Liver (tissue), 8 donors: ENCODE measurements at regions not wholly inside any gene's neighbourhood (a gene's known extent, or its start where the extent isn't known, plus 50 kb on each side); places are given as distances from the start of the nearest gene placed in this dataset.
"Not testable (repeated sequence)": the region's sequence is repeated elsewhere in the genome, so short reads cannot be mapped to it uniquely, and the experiment has no call there.

Experiments
- DNase-seq: peaks from one replicate; pipeline ENCODE4 v3.0.0-alpha.2; 2017; ENCODE audit warnings: low spot score
- H3K27ac ChIP-seq, 2 donors: one replicate each; pipeline ENCODE4 v1.7.0; 2013; ENCODE audit warnings: inconsistent platforms in 2 of 2, low read length in 2 of 2, control low read depth in 1 of 2, low read depth in 1 of 2, mild to moderate bottlenecking in 1 of 2
- H3K27me3 ChIP-seq, 4 donors: one replicate each; pipeline versions ENCODE4 v1.6.1 to v1.7.0; 2013; ENCODE audit warnings: low read length in 3 of 4, inconsistent platforms in 1 of 4, mild to moderate bottlenecking in 1 of 4, moderate library complexity in 1 of 4; ENCODE audit not compliant: control insufficient read depth in 4 of 4, insufficient read depth in 4 of 4
- H3K36me3 ChIP-seq, 4 donors: one replicate each; pipeline versions ENCODE4 v1.6.1 to v1.7.0; 2013; ENCODE audit warnings: low read length in 3 of 4, mild to moderate bottlenecking in 3 of 4, low read depth in 1 of 4, moderate library complexity in 1 of 4; ENCODE audit not compliant: control insufficient read depth in 4 of 4, insufficient read depth in 3 of 4
- H3K4me1 ChIP-seq, 4 donors: one replicate each; pipeline versions ENCODE4 v1.6.1 to v1.7.0; 2013; ENCODE audit warnings: low read length in 3 of 4, mild to moderate bottlenecking in 3 of 4, moderate library complexity in 1 of 4; ENCODE audit not compliant: control insufficient read depth in 4 of 4, insufficient read depth in 4 of 4
- H3K4me3 ChIP-seq, 3 donors: one replicate each; pipeline versions ENCODE4 v1.6.1 to v1.7.0; 2013; ENCODE audit warnings: low read length in 3 of 3, control low read depth in 1 of 3, low read depth in 1 of 3, mild to moderate bottlenecking in 1 of 3
- H3K9ac ChIP-seq, 2 donors: one replicate each; pipeline ENCODE4 v1.7.0; 2013; ENCODE audit warnings: low read length in 2 of 2, mild to moderate bottlenecking in 2 of 2, moderate library complexity in 2 of 2, control low read depth in 1 of 2, low read depth in 1 of 2
- H3K9me3 ChIP-seq, 4 donors: one replicate each; pipeline versions ENCODE4 v1.6.1 to v1.7.0; 2013; ENCODE audit warnings: low read length in 3 of 4; ENCODE audit not compliant: control insufficient read depth in 4 of 4
- EGR1 ChIP-seq, 2 donors: IDR thresholded peaks; 2 replicates each; pipeline ENCODE4 v1.6.1; 2016 to 2018; ENCODE audit warnings: antibody characterized with exemption in 2 of 2, low read depth in 2 of 2
- FOXA1 ChIP-seq: IDR thresholded peaks from 2 replicates; pipeline ENCODE4 v1.6.1; 2016; ENCODE audit warnings: antibody characterized with exemption
- FOXA2 ChIP-seq: IDR thresholded peaks from 2 replicates; pipeline ENCODE4 v1.6.1; 2016; ENCODE audit warnings: antibody characterized with exemption
- GABPA ChIP-seq, 2 donors: IDR thresholded peaks in 1 of 2; conservative IDR thresholded peaks in 1 of 2; 2 replicates each; pipeline ENCODE4 v1.6.1; 2016; ENCODE audit warnings: antibody characterized with exemption in 2 of 2, mild to moderate bottlenecking in 1 of 2, moderate library complexity in 1 of 2
- HNF4A ChIP-seq, 2 donors: conservative IDR thresholded peaks; 2 replicates each; pipeline ENCODE4 v1.6.1; 2016; ENCODE audit warnings: antibody characterized with exemption in 2 of 2, mild to moderate bottlenecking in 2 of 2
- HNF4G ChIP-seq: IDR thresholded peaks from 2 replicates; pipeline ENCODE4 v1.6.1; 2016; ENCODE audit warnings: antibody characterized with exemption
- JUND ChIP-seq, 2 donors: IDR thresholded peaks; 2 replicates each; pipeline ENCODE4 v1.6.1; 2016; ENCODE audit warnings: antibody characterized with exemption in 2 of 2
- NR2F2 ChIP-seq: IDR thresholded peaks from 2 replicates; pipeline ENCODE4 v1.6.1; 2016; ENCODE audit warnings: antibody characterized with exemption
- RAD21 ChIP-seq, 2 donors: IDR thresholded peaks; 2 replicates each; pipeline ENCODE4 v1.6.1; 2016; ENCODE audit warnings: antibody characterized with exemption in 2 of 2, mild to moderate bottlenecking in 2 of 2
- RXRA ChIP-seq, 2 donors: IDR thresholded peaks; 2 replicates each; pipeline ENCODE4 v1.6.1; 2017 to 2018; ENCODE audit warnings: antibody characterized with exemption in 2 of 2, mild to moderate bottlenecking in 1 of 2
- SP1 ChIP-seq: IDR thresholded peaks from 2 replicates; pipeline ENCODE4 v1.6.1; 2018; ENCODE audit warnings: antibody characterized with exemption, mild to moderate bottlenecking
- TAF1 ChIP-seq: conservative IDR thresholded peaks from 2 replicates; pipeline ENCODE4 v1.6.1; 2016; ENCODE audit warnings: antibody characterized with exemption, mild to moderate bottlenecking
- YY1 ChIP-seq: IDR thresholded peaks from 2 replicates; pipeline ENCODE4 v1.6.1; 2016; ENCODE audit warnings: antibody characterized with exemption, mild to moderate bottlenecking
- WGBS: extraction: QIAGEN DNeasy Blood & Tissue Kit; methylation state at CpG from one replicate; pipeline ENCODE4 v1.1.7; 2013; 5-methylcytosine and 5-hydroxymethylcytosine counted together
- TF ChIP-seq, protein P1 (sequence below): IDR thresholded peaks from 2 replicates; pipeline ENCODE4 v1.6.1; 2016; ENCODE audit warnings: antibody characterized with exemption
- TF ChIP-seq, protein P2 (sequence below): fragments of 150-350 bp; IDR thresholded peaks from 2 replicates; pipeline ENCODE4 v1.5.1; 2017; ENCODE audit warnings: improper control_type of control experiment, low read depth, low read length; ENCODE audit not compliant: missing input control
- TF ChIP-seq, protein P3 (sequence below): IDR thresholded peaks from 2 replicates; pipeline ENCODE4 v1.6.1; 2016; ENCODE audit warnings: antibody characterized with exemption
- TF ChIP-seq, protein P4 (sequence below): IDR thresholded peaks from 2 replicates; pipeline ENCODE4 v1.6.1; 2016; ENCODE audit warnings: antibody characterized with exemption
- TF ChIP-seq, protein P5 (sequence below): IDR thresholded peaks from 2 replicates; pipeline ENCODE4 v1.6.1; 2016; ENCODE audit warnings: antibody characterized with exemption, mild to moderate bottlenecking
- donor health status: healthy.
- donor health status: healthy.
- donor health status: healthy.
- donor health status: healthy.
- donor health status: healthy.

DNA sequence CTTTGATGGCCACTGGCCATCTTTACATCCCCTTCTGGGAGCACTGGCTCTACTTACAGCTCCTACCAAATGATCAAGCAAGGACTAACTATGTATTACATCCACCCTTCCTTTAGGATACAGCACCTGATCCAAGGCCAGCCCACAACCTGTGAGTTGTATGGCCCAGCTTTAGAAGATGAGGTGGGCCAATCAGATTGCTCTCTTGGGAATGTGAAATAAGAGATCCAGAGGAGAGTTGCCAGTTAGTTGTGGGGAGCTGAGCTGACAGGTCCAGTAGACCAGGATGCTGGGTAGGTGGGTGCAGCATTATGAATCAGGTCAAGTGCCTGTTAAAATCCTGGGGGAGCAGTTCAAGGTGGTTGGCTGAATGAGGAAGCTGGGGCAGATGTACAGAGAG lies 111.5 kb downstream of the GNL3L start:
- no peaks in the 10 kb centered on the region for H3K36me3 ChIP-seq
- peak overlapping the region in 1 of 2 donors; percentile 32 for H3K27ac ChIP-seq
- peaks cover 0 to 2% (median 0%) of the 10 kb centered on the region in 4 donors for H3K27me3 ChIP-seq
- no peak overlapping the region for H3K4me3 ChIP-seq
- TF ChIP-seq NR2F2, result no peak
- no peak for TF ChIP-seq GABPA (IDR thresholded peaks at IDR 0.05 in 1 of 2, conservative IDR thresholded peaks at IDR 0.05 in 1 of 2)
- TF ChIP-seq JUND (IDR thresholded peaks at IDR 0.05), result no peak
- TF ChIP-seq HNF4A (conservative IDR thresholded peaks at IDR 0.05), result no peak
- TF ChIP-seq, protein P1, sequence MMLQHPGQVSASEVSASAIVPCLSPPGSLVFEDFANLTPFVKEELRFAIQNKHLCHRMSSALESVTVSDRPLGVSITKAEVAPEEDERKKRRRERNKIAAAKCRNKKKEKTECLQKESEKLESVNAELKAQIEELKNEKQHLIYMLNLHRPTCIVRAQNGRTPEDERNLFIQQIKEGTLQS, result no peak
- TF ChIP-seq, protein P2, sequence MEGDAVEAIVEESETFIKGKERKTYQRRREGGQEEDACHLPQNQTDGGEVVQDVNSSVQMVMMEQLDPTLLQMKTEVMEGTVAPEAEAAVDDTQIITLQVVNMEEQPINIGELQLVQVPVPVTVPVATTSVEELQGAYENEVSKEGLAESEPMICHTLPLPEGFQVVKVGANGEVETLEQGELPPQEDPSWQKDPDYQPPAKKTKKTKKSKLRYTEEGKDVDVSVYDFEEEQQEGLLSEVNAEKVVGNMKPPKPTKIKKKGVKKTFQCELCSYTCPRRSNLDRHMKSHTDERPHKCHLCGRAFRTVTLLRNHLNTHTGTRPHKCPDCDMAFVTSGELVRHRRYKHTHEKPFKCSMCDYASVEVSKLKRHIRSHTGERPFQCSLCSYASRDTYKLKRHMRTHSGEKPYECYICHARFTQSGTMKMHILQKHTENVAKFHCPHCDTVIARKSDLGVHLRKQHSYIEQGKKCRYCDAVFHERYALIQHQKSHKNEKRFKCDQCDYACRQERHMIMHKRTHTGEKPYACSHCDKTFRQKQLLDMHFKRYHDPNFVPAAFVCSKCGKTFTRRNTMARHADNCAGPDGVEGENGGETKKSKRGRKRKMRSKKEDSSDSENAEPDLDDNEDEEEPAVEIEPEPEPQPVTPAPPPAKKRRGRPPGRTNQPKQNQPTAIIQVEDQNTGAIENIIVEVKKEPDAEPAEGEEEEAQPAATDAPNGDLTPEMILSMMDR, result no peak
- TF ChIP-seq RAD21 (IDR thresholded peaks at IDR 0.05), result no peak
- TF ChIP-seq, protein P3, sequence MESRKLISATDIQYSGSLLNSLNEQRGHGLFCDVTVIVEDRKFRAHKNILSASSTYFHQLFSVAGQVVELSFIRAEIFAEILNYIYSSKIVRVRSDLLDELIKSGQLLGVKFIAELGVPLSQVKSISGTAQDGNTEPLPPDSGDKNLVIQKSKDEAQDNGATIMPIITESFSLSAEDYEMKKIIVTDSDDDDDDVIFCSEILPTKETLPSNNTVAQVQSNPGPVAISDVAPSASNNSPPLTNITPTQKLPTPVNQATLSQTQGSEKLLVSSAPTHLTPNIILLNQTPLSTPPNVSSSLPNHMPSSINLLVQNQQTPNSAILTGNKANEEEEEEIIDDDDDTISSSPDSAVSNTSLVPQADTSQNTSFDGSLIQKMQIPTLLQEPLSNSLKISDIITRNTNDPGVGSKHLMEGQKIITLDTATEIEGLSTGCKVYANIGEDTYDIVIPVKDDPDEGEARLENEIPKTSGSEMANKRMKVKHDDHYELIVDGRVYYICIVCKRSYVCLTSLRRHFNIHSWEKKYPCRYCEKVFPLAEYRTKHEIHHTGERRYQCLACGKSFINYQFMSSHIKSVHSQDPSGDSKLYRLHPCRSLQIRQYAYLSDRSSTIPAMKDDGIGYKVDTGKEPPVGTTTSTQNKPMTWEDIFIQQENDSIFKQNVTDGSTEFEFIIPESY, result no peak
- TF ChIP-seq, protein P4, sequence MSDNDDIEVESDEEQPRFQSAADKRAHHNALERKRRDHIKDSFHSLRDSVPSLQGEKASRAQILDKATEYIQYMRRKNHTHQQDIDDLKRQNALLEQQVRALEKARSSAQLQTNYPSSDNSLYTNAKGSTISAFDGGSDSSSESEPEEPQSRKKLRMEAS, result no peak
- no peak for TF ChIP-seq SP1
- TF ChIP-seq EGR1 (IDR thresholded peaks at IDR 0.05; ENCODE audit: low read depth in 2 of 2), result no peak
- TF ChIP-seq RXRA (IDR thresholded peaks at IDR 0.05), result no peak
- TF ChIP-seq YY1, result no peak
- no peak for TF ChIP-seq FOXA2
- no peak for TF ChIP-seq HNF4G
- no peak for TF ChIP-seq FOXA1
- TF ChIP-seq TAF1, result no peak
- TF ChIP-seq, protein P5, sequence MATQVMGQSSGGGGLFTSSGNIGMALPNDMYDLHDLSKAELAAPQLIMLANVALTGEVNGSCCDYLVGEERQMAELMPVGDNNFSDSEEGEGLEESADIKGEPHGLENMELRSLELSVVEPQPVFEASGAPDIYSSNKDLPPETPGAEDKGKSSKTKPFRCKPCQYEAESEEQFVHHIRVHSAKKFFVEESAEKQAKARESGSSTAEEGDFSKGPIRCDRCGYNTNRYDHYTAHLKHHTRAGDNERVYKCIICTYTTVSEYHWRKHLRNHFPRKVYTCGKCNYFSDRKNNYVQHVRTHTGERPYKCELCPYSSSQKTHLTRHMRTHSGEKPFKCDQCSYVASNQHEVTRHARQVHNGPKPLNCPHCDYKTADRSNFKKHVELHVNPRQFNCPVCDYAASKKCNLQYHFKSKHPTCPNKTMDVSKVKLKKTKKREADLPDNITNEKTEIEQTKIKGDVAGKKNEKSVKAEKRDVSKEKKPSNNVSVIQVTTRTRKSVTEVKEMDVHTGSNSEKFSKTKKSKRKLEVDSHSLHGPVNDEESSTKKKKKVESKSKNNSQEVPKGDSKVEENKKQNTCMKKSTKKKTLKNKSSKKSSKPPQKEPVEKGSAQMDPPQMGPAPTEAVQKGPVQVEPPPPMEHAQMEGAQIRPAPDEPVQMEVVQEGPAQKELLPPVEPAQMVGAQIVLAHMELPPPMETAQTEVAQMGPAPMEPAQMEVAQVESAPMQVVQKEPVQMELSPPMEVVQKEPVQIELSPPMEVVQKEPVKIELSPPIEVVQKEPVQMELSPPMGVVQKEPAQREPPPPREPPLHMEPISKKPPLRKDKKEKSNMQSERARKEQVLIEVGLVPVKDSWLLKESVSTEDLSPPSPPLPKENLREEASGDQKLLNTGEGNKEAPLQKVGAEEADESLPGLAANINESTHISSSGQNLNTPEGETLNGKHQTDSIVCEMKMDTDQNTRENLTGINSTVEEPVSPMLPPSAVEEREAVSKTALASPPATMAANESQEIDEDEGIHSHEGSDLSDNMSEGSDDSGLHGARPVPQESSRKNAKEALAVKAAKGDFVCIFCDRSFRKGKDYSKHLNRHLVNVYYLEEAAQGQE, result no peak
- H3K9ac ChIP-seq, result no peak overlapping the region
- H3K4me1 ChIP-seq, result peaks cover 1 to 13% (median 6%) of the 10 kb centered on the region in 4 donors
- no peaks in the 10 kb centered on the region for H3K9me3 ChIP-seq
- DNase-seq, result no peak

DNA sequence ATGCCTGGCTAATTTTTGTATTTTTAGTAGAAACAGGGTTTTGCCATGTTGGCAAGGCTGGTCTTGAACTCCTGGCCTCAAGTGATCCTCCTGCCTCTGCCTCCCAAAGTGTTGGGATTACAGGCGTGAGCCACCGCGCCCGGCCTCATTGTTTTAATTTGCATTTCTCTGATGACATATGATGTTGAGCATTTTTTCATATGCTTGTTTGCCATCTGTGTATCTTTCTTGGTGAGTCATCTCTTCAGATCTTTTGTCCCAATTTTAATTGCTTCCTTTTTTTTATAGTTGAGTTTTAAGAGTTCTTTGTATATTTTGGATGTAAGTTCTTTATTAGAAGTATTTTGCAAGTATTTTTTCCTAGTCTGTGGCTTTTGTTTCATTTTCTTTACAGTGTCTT lies 117.6 kb downstream of the GNL3L start:
- H3K27me3 ChIP-seq, DNase-seq, H3K4me1 ChIP-seq, H3K9ac ChIP-seq, H3K9me3 ChIP-seq, H3K27ac ChIP-seq, H3K36me3 ChIP-seq, H3K4me3 ChIP-seq: not testable (repeated sequence)
- 97% methylated on average over 4 of the region's 4 CpGs for WGBS
